ENCODE measurements at regions not wholly inside any gene's neighbourhood (a gene's known extent, or its start where the extent isn't known, plus 50 kb on each side); places are given as distances from the start of the nearest gene placed in this dataset.

- H3K36me3 ChIP-seq, result no peaks in the 10 kb centered on the region
- H3K27ac ChIP-seq, result no peak overlapping the region
- TF ChIP-seq, protein P1, sequence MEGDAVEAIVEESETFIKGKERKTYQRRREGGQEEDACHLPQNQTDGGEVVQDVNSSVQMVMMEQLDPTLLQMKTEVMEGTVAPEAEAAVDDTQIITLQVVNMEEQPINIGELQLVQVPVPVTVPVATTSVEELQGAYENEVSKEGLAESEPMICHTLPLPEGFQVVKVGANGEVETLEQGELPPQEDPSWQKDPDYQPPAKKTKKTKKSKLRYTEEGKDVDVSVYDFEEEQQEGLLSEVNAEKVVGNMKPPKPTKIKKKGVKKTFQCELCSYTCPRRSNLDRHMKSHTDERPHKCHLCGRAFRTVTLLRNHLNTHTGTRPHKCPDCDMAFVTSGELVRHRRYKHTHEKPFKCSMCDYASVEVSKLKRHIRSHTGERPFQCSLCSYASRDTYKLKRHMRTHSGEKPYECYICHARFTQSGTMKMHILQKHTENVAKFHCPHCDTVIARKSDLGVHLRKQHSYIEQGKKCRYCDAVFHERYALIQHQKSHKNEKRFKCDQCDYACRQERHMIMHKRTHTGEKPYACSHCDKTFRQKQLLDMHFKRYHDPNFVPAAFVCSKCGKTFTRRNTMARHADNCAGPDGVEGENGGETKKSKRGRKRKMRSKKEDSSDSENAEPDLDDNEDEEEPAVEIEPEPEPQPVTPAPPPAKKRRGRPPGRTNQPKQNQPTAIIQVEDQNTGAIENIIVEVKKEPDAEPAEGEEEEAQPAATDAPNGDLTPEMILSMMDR (IDR thresholded peaks at IDR 0.05), result no peak
- no peaks in the 10 kb centered on the region for H3K9me3 ChIP-seq
- no peak for DNase-seq (ENCODE audit: low spot score in 2 of 2)
- peaks cover 4 to 8% of the 10 kb centered on the region in 2 donors for H3K4me1 ChIP-seq
- intact Hi-C loops (cut with DNase I), result loop anchor here (1.0 kb wide), 1 partner anchor 152 kb away; no protein-coding TSS in a partner anchor
- H3K4me3 ChIP-seq, result no peak overlapping the region
- H3K27me3 ChIP-seq, result no peaks in the 10 kb centered on the region
Observed at GRCh38 chr2:105521616-105522015, 122.8 kb upstream of the FHL2 start.

- H3K4me1 ChIP-seq, result peaks cover 5 to 9% of the 10 kb centered on the region in 2 donors
- intact Hi-C loops (cut with DNase I), result loop anchor here (1.0 kb wide), 1 partner anchor 152 kb away; no protein-coding TSS in a partner anchor
- TF ChIP-seq, protein P1 (IDR thresholded peaks at IDR 0.05), result peak; percentile 25 to 66 (median 53)
- no peak overlapping the region for H3K27ac ChIP-seq
- no peaks in the 10 kb centered on the region for H3K36me3 ChIP-seq
- H3K9me3 ChIP-seq, result no peaks in the 10 kb centered on the region
- no peaks in the 10 kb centered on the region for H3K27me3 ChIP-seq
- H3K4me3 ChIP-seq, result no peak overlapping the region
- DNase-seq (ENCODE audit: low spot score in 2 of 2), result no peak
Observed at GRCh38 chr2:105521176-105521575, 122.3 kb upstream of the FHL2 start.

GRCh38 chr2:105519516-105519915 lies 120.7 kb upstream of the FHL2 start:
- TF ChIP-seq, protein P1 (IDR thresholded peaks at IDR 0.05), result no peak
- Histone ChIP-seq H3K27ac (no peak overlapping the region), H3K27me3 (no peaks in the 10 kb centered on the region), H3K4me3 (no peak overlapping the region), H3K4me1 (peaks cover 10 to 13% of the 10 kb centered on the region in 2 donors), H3K9me3 (no peaks in the 10 kb centered on the region), H3K36me3 (no peaks in the 10 kb centered on the region)
- DNase-seq (ENCODE audit: low spot score in 2 of 2), result no peak
- intact Hi-C loops (cut with DNase I), result no loop called here

DNA sequence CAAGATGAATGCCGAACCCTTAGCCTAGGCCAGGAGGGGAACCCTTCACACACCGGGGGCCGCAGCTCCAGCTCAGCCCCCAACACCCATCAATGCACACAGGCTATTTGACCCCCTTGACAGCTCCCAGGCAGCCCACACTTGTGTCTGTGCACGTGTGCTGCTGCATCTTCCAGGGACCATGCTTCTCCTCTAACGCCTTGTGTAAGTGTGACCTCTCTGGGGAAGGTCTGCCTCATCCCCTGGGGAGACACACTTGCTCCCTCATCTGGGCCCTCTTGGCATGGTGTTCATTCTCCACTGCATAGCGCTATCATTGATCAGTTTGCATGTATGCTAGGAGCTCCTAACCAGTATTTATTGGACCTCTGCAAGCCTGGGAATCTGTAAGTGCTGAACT lies 120.0 kb upstream of the FHL2 start:
- H3K27me3 ChIP-seq, result no peaks in the 10 kb centered on the region
- no peak overlapping the region for H3K4me3 ChIP-seq
- TF ChIP-seq, protein P1 (IDR thresholded peaks at IDR 0.05), result no peak
- H3K36me3 ChIP-seq, result no peaks in the 10 kb centered on the region
- H3K4me1 ChIP-seq, result peaks cover 10 to 13% of the 10 kb centered on the region in 2 donors
- DNase-seq (ENCODE audit: low spot score in 2 of 2), result no peak
- no peak overlapping the region for H3K27ac ChIP-seq
- intact Hi-C loops (cut with DNase I), result no loop called here
- H3K9me3 ChIP-seq, result no peaks in the 10 kb centered on the region

- Histone ChIP-seq H3K9me3 (no peaks in the 10 kb centered on the region), H3K4me3 (no peak overlapping the region), H3K27me3 (no peaks in the 10 kb centered on the region), H3K4me1 (peaks cover 10 to 13% of the 10 kb centered on the region in 2 donors), H3K36me3 (no peaks in the 10 kb centered on the region), H3K27ac (no peak overlapping the region)
- TF ChIP-seq, protein P1 (IDR thresholded peaks at IDR 0.05), result no peak
- peak in 1 of 2 donors; percentile 78 for DNase-seq (ENCODE audit: low spot score in 2 of 2)
- intact Hi-C loops (cut with DNase I), result no loop called here
Observed at GRCh38 chr2:105517814-105518705, 119.2 kb upstream of the FHL2 start.

Data from ascending aorta (tissue), 2 donors.